ENCODE measurements at regions not wholly inside any gene's neighbourhood (a gene's known extent, or its start where the extent isn't known, plus 50 kb on each side); places are given as distances from the start of the nearest gene placed in this dataset.

DNA sequence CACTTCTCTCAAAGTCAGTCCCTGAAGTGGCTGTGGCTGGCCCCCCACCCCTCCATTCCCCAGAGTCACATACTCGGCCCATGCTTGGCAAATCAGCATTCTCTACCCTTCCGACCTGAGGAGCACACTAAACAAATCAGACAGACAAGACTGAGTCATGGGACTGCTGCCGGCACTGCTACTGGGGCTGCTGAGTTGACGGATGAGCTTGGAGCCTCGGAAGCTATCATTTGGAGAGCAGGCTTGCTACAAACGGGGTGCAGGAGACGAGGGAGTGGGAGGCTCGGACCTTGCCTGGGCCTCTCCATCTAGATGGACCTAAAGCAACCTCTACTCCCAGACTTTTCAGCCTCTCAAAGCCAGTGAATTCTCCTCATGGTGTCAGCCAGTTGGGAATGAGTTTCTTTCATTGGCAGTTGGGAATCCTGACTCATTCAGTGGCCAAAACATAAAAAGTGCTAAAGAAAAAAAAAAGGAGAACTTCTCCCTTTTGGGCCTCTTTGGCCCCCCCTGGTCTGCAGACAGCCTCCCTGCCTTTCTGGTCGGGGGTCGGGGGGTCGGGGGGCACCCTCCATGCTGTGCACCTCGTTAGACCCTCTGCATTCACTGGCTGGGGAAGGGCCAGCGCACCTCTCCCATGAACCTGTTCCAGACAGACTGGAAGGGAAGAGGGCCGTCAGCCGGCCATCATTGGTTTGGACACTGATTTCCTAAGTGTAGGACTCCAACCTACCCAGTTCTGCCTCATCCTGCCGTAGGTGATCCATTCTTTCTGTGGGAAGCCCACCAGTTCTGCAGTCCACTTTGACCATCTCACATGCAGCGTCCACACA, 52.3 kb upstream of the COL13A1 start:
- Histone ChIP-seq H3K36me3 (ENCODE audit: control insufficient read depth, insufficient read depth, low read length) (no peaks in the 10 kb centered on the region), H3K27me3 (ENCODE audit: control insufficient read depth, insufficient read depth, low read length) (peaks cover 5% of the 10 kb centered on the region), H3K4me3 (ENCODE audit: low read depth, low read length) (no peak overlapping the region)
- FAIRE-seq (no peak), DNase-seq (ENCODE audit: low read depth) (no peak)
- no peak for TF ChIP-seq CTCF (IDR thresholded peaks at IDR 0.05; ENCODE audit: insufficient read depth, low read length, severe bottlenecking)

DNA sequence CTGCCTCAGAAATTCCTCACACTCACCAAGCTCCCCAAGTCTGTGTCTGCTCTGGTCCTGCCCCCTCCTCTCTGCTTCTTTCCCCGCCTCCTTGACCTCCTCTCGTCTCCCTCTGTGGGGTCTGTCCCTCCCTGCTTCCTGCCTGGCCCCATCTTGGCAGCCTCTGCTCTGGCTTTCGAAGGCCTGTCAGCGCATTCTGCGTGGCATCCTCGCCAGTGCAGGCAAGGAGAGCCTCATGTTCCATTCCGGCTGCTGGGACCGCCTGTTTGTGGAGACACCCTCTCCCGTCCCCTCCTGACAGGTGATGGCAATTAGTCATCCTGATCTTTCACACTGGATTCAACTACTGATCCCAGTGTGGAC, 51.7 kb upstream of the COL13A1 start:
- Histone ChIP-seq H3K36me3 (ENCODE audit: control insufficient read depth, insufficient read depth, low read length) (no peaks in the 10 kb centered on the region), H3K4me3 (ENCODE audit: low read depth, low read length) (no peak overlapping the region), H3K27me3 (ENCODE audit: control insufficient read depth, insufficient read depth, low read length) (peaks cover 5% of the 10 kb centered on the region)
- DNase-seq (ENCODE audit: low read depth) (no peak), FAIRE-seq (no peak)
- TF ChIP-seq CTCF (IDR thresholded peaks at IDR 0.05; ENCODE audit: insufficient read depth, low read length, severe bottlenecking), result no peak

DNA sequence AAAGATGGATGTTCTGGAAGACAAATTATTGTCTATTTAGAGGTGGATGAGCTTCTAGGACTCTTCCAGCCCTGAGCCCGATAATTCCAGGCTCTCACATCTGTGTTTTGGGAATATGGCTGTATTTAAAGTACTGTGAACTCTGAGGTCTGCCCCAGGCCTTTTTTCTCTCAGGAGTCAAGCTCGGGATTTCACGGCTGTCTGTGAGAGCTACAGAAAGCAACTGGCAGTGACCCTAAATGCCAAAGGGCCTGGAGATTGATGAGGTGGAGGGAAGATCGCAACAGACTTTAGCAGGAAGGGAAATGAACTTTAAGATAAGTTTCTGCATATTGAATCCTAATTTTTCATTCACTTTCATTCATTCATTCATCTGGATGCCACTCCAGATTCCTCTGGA, 51.0 kb upstream of the COL13A1 start:
- no peaks in the 10 kb centered on the region for H3K36me3 ChIP-seq (ENCODE audit: control insufficient read depth, insufficient read depth, low read length)
- peaks cover 5% of the 10 kb centered on the region for H3K27me3 ChIP-seq (ENCODE audit: control insufficient read depth, insufficient read depth, low read length)
- H3K4me3 ChIP-seq (ENCODE audit: low read depth, low read length), result no peak overlapping the region
- FAIRE-seq (no peak), DNase-seq (ENCODE audit: low read depth) (no peak)
- no peak for TF ChIP-seq CTCF (IDR thresholded peaks at IDR 0.05; ENCODE audit: insufficient read depth, low read length, severe bottlenecking)

GRCh38 chr10:69751214-69751613, 50.5 kb upstream of the COL13A1 start:
- Histone ChIP-seq H3K4me3 (ENCODE audit: low read depth, low read length) (no peak overlapping the region), H3K36me3 (ENCODE audit: control insufficient read depth, insufficient read depth, low read length) (no peaks in the 10 kb centered on the region), H3K27me3 (ENCODE audit: control insufficient read depth, insufficient read depth, low read length) (peaks cover 5% of the 10 kb centered on the region)
- FAIRE-seq (no peak), DNase-seq (ENCODE audit: low read depth) (no peak)
- TF ChIP-seq CTCF (IDR thresholded peaks at IDR 0.05; ENCODE audit: insufficient read depth, low read length, severe bottlenecking), result no peak

Data from bronchial epithelial cell (primary cell).